IMR-90 (cell line): ENCODE measurements at regions not wholly inside any gene's neighbourhood (a gene's known extent, or its start where the extent isn't known, plus 50 kb on each side); places are given as distances from the start of the nearest gene placed in this dataset.

ENCODE experiments used
- ATAC-seq: fragments of 200-7000 bp; cut with Tn5 transposase; 2 replicates; pipeline ENCODE4 v1.9.1; 2020; ENCODE audit warnings: low read depth, mild to moderate bottlenecking, moderate library complexity
- BruUV-seq: library from RNA; stranded (reverse); fragments of 400-500 nt; replicated peaks from 2 replicates; lab custom pipeline; 2021; lab: Mats Ljungman, UMichigan
- CTCF ChIA-PET: fragments of 300-600 bp; formaldehyde crosslinking; extraction: SDS; loops from one replicate; lab custom pipeline; 2021; ENCODE audit warnings: antibody characterized with exemption; lab: Yijun Ruan, JAX
- POLR2A ChIA-PET: fragments of 300-600 bp; sonication (Branson Sonifier 250); formaldehyde crosslinking; loops from one replicate; lab custom pipeline; 2022; ENCODE audit warnings: antibody characterized with exemption; ENCODE audit not compliant: unreplicated experiment; lab: Charles Lee
- DNase-seq: peaks from one replicate; pipeline ENCODE4 v3.0.0; 2013
- H2AFZ ChIP-seq: replicated peaks from 2 replicates; pipeline ENCODE3; 2013; ENCODE audit warnings: low read length, mild to moderate bottlenecking; ENCODE audit not compliant: poor library complexity
- H2AK5ac ChIP-seq: 2 replicates; pipeline ENCODE4 v1.6.1; 2013; ENCODE audit warnings: low read depth, low read length, inconsistent platforms
- H2AK9ac ChIP-seq: replicated peaks from 2 replicates; pipeline ENCODE3; 2013; ENCODE audit warnings: mild to moderate bottlenecking, low read depth, low read length, moderate library complexity; ENCODE audit not compliant: poor library complexity
- H2BK120ac ChIP-seq: 2 replicates; pipeline ENCODE4 v1.6.1; 2013; ENCODE audit warnings: low read depth, low read length, inconsistent platforms
- H2BK15ac ChIP-seq: 3 replicates; pipeline ENCODE4 v1.6.1; 2013; ENCODE audit warnings: low read depth, low read length, inconsistent platforms
- H2BK20ac ChIP-seq: 2 replicates; pipeline ENCODE4 v1.6.1; 2013; ENCODE audit warnings: low read depth, mild to moderate bottlenecking, inconsistent platforms, low read length, moderate library complexity
- H2BK5ac ChIP-seq: 2 replicates; pipeline ENCODE4 v1.6.1; 2013; ENCODE audit warnings: mild to moderate bottlenecking, low read depth, low read length, inconsistent platforms; ENCODE audit not compliant: poor library complexity, severe bottlenecking
- H3K14ac ChIP-seq: replicated peaks from 2 replicates; pipeline ENCODE4 v1.6.1; 2013; ENCODE audit warnings: low read depth, low read length, inconsistent platforms
- H3K18ac ChIP-seq: 2 replicates; pipeline ENCODE4 v1.6.1; 2013; ENCODE audit warnings: low read depth, low read length, control low read depth
- H3K23ac ChIP-seq: 2 replicates; pipeline ENCODE4 v1.6.1; 2013; ENCODE audit warnings: low read depth, low read length, inconsistent platforms
- H3K27ac ChIP-seq: 2 replicates; pipeline ENCODE4 v1.5.1; 2013; ENCODE audit warnings: mild to moderate bottlenecking, control low read depth, low read length; ENCODE audit not compliant: insufficient read depth
- H3K27me3 ChIP-seq: 2 replicates; pipeline ENCODE4 v1.6.1; 2013; ENCODE audit warnings: low read length; ENCODE audit not compliant: control insufficient read depth, insufficient read depth
- H3K36me3 ChIP-seq: 2 replicates; pipeline ENCODE4 v1.6.1; 2013; ENCODE audit warnings: low read length, mixed read lengths; ENCODE audit not compliant: control insufficient read depth, insufficient read depth
- H3K4ac ChIP-seq: 2 replicates; pipeline ENCODE4 v1.6.1; 2013; ENCODE audit warnings: low read depth, low read length, inconsistent platforms
- H3K4me1 ChIP-seq: 2 replicates; pipeline ENCODE4 v1.6.1; 2013; ENCODE audit warnings: low read length, mixed read lengths; ENCODE audit not compliant: control insufficient read depth, insufficient read depth
- H3K4me2 ChIP-seq: 2 replicates; pipeline ENCODE4 v1.6.1; 2013; ENCODE audit warnings: low read depth, mild to moderate bottlenecking, control low read depth, low read length, moderate library complexity
- H3K4me3 ChIP-seq: 2 replicates; pipeline ENCODE4 v1.5.1; 2013; ENCODE audit warnings: low read depth, mild to moderate bottlenecking, control low read depth, low read length, moderate library complexity; ENCODE audit not compliant: insufficient read depth
- H3K56ac ChIP-seq: 2 replicates; pipeline ENCODE4 v1.6.1; 2013; ENCODE audit warnings: low read length, inconsistent platforms; ENCODE audit not compliant: insufficient read depth; ENCODE audit errors: extremely low read depth
- H3K79me1 ChIP-seq, 2 experiments: 2 replicates each; pipeline ENCODE4 v1.6.1; 2013; ENCODE audit warnings: low read length in 2 of 2, inconsistent platforms in 1 of 2, low read depth in 1 of 2
- H3K9ac ChIP-seq: 2 replicates; pipeline ENCODE4 v1.6.1; 2013; ENCODE audit warnings: low read depth, low read length, control low read depth
- H3K9me1 ChIP-seq: 2 replicates; pipeline ENCODE4 v1.6.1; 2013; ENCODE audit warnings: low read length, inconsistent platforms; ENCODE audit not compliant: insufficient read depth
- H3K9me3 ChIP-seq: 2 replicates; pipeline ENCODE4 v1.6.1; 2013; ENCODE audit warnings: low read length; ENCODE audit not compliant: control insufficient read depth, insufficient read depth
- H4K20me1 ChIP-seq: 2 replicates; pipeline ENCODE4 v1.6.1; 2013; ENCODE audit warnings: low read length, inconsistent platforms; ENCODE audit not compliant: insufficient read depth
- H4K5ac ChIP-seq: 2 replicates; pipeline ENCODE4 v1.6.1; 2013; ENCODE audit warnings: mild to moderate bottlenecking, low read depth, low read length, control low read depth
- H4K8ac ChIP-seq, 2 experiments: 2 replicates each; pipeline ENCODE4 v1.6.1; 2013; ENCODE audit warnings: low read depth in 2 of 2, low read length in 2 of 2, control low read depth in 1 of 2, inconsistent platforms in 1 of 2
- H4K91ac ChIP-seq: 2 replicates; pipeline ENCODE4 v1.6.1; 2013; ENCODE audit warnings: low read depth, low read length, inconsistent platforms; ENCODE audit not compliant: insufficient read depth
- CEBPB ChIP-seq: IDR thresholded peaks from 2 replicates; pipeline ENCODE4 v1.6.1; 2012; ENCODE audit warnings: low read depth, low read length, improper control_type of control experiment
- CHD1 ChIP-seq: IDR thresholded peaks from 2 replicates; pipeline ENCODE4 v1.6.1; 2012; ENCODE audit warnings: low read depth, low read length, improper control_type of control experiment
- FOS ChIP-seq: fragments of 150-350 bp; IDR thresholded peaks from 2 replicates; pipeline ENCODE4 v1.6.1; 2016; ENCODE audit warnings: low read depth, low read length
- MXI1 ChIP-seq: IDR thresholded peaks from 2 replicates; pipeline ENCODE4 v1.6.1; 2012; ENCODE audit warnings: low read depth, mild to moderate bottlenecking, low read length, moderate library complexity, borderline replicate concordance
- USF2 ChIP-seq: fragments of 150-350 bp; IDR thresholded peaks from 2 replicates; pipeline ENCODE4 v1.6.1; 2017; ENCODE audit warnings: mild to moderate bottlenecking, antibody characterized with exemption, low read length, low read depth
- WGBS, 2 experiments: methylation state at CpG; one replicate each; pipeline versions ENCODE4 v1.1.5 to v1.1.7; 2013; ENCODE audit warnings: missing lambda C conversion rate in 2 of 2; ENCODE audit not compliant: insufficient read length in 1 of 2; ENCODE audit errors: extremely low coverage in 2 of 2; 5-methylcytosine and 5-hydroxymethylcytosine counted together
- dilution Hi-C: fragments of 300-500 bp; cut with HindIII; formaldehyde crosslinking; loops from one replicate; pipeline ENCODE4 v1.14.3; 2018; ENCODE audit warnings: low sequenced_read_pairs; ENCODE audit not compliant: unreplicated experiment
- in situ Hi-C: fragments of 300-500 bp; cut with MboI; formaldehyde crosslinking; loops from 3 replicates; pipeline ENCODE4 v1.14.3; 2019; ENCODE audit warnings: low sequenced_read_pairs, inconsistent platforms, mixed read lengths
- intact Hi-C: fragments of 100-400 bp; cut with micrococcal nuclease; formaldehyde crosslinking; loops from 2 replicates; pipeline ENCODE4 v1.10.0; 2022

GRCh38 chr5:54761213-54761701, 224.1 kb downstream of the ESM1 start:
- no peaks in the 10 kb centered on the region for H3K36me3 ChIP-seq
- peaks cover 27% of the 10 kb centered on the region for H3K4me1 ChIP-seq
- H3K4me3 ChIP-seq: no peak overlapping the region
- peak; percentile 95 for DNase-seq
- H3K9me3 ChIP-seq: no peaks in the 10 kb centered on the region
- no peak overlapping the region for H3K9ac ChIP-seq
- H3K56ac ChIP-seq: no peak overlapping the region
- intact Hi-C loops (loop anchor here (1.0 to 2.0 kb wide), 3 partner anchors 17 to 243 kb away; no protein-coding TSS in a partner anchor), in situ Hi-C loops (no loop called here), dilution Hi-C loops (no loop called here)
- peak overlapping the region; percentile 85 for H2BK20ac ChIP-seq
- no peak overlapping the region for H4K5ac ChIP-seq
- no peak overlapping the region for H2AK5ac ChIP-seq
- no TSS peak for BruUV-seq
- H2AFZ ChIP-seq: no peak overlapping the region
- no peak overlapping the region for H3K14ac ChIP-seq
- WGBS, 2 experiments: no CpG with 5 or more reads among the region's 2 CpGs
- peak; percentile 77; the same call in 1 of the 2 replicates for TF ChIP-seq FOS
- TF ChIP-seq MXI1: no peak
- TF ChIP-seq CEBPB: peak; percentile 97
- TF ChIP-seq USF2: no peak
- no peak for TF ChIP-seq CHD1
- H4K91ac ChIP-seq: no peak overlapping the region
- POLR2A ChIA-PET: interaction anchor here (0.5 to 1.0 kb wide), 2 partner anchors 17 to 120 kb away, joined by 3 to 5 read pairs; no protein-coding TSS in a partner anchor
- no peak overlapping the region for H3K18ac ChIP-seq
- H3K23ac ChIP-seq: no peak overlapping the region; the same call in 1 of the 2 replicates
- no peaks in the 10 kb centered on the region for H3K27me3 ChIP-seq
- H2BK15ac ChIP-seq: peak overlapping the region; percentile 22; the same call in 2 of the 3 replicates
- no peak overlapping the region for H2AK9ac ChIP-seq
- ATAC-seq: peak; percentile 78
- H2BK5ac ChIP-seq: peak overlapping the region; percentile 99
- CTCF ChIA-PET: interaction anchor here (0.9 to 1.1 kb wide), 2 partner anchors 10 to 141 kb away, joined by 3 to 4 read pairs; no protein-coding TSS in a partner anchor
- peak overlapping the region in 1 of 2 experiments; percentile 56; a peak in 3 of 4 replicates for H4K8ac ChIP-seq
- peaks cover 27% of the 10 kb centered on the region for H3K9me1 ChIP-seq
- H2BK120ac ChIP-seq: peak overlapping the region; percentile 99; the same call in 1 of the 2 replicates
- H4K20me1 ChIP-seq: no peaks in the 10 kb centered on the region
- no peak overlapping the region for H3K4me2 ChIP-seq
- H3K27ac ChIP-seq: peak overlapping the region; percentile 68; the same call in 1 of the 2 replicates
- peak overlapping the region; percentile 57; the same call in 1 of the 2 replicates for H3K4ac ChIP-seq
- peaks cover 0 to 22% of the 10 kb centered on the region in 2 experiments; a peak in 2 of 4 replicates for H3K79me1 ChIP-seq
